Skeletal muscle tissue (tissue), 3 donors: ENCODE measurements at regions not wholly inside any gene's neighbourhood (a gene's known extent, or its start where the extent isn't known, plus 50 kb on each side); places are given as distances from the start of the nearest gene placed in this dataset.

Source experiments
- H3K27ac ChIP-seq: one replicate; pipeline ENCODE4 v1.7.0; 2013; ENCODE audit warnings: mild to moderate bottlenecking, low read depth, low read length, inconsistent platforms
- H3K27me3 ChIP-seq, 3 donors: one replicate each; pipeline ENCODE4 v1.7.0; 2013; ENCODE audit warnings: low read length in 3 of 3; ENCODE audit not compliant: control insufficient read depth in 3 of 3, insufficient read depth in 3 of 3
- H3K36me3 ChIP-seq, 3 donors: one replicate each; pipeline ENCODE4 v1.7.0; 2013; ENCODE audit warnings: low read length in 3 of 3; ENCODE audit not compliant: control insufficient read depth in 3 of 3, insufficient read depth in 3 of 3
- H3K4me1 ChIP-seq, 3 donors: one replicate each; pipeline ENCODE4 v1.7.0; 2013; ENCODE audit warnings: low read length in 3 of 3, mild to moderate bottlenecking in 3 of 3; ENCODE audit not compliant: control insufficient read depth in 3 of 3, insufficient read depth in 3 of 3
- H3K4me3 ChIP-seq, 3 donors: one replicate each; pipeline ENCODE4 v1.7.0; 2013; ENCODE audit warnings: low read length in 3 of 3
- H3K9ac ChIP-seq, 3 donors: one replicate each; pipeline ENCODE4 v1.7.0; 2013; ENCODE audit warnings: low read length in 3 of 3, mild to moderate bottlenecking in 3 of 3, moderate library complexity in 2 of 3, low read depth in 1 of 3
- H3K9me3 ChIP-seq, 3 donors: one replicate each; pipeline ENCODE4 v1.7.0; 2013; ENCODE audit warnings: low read length in 3 of 3; ENCODE audit not compliant: control insufficient read depth in 3 of 3
- donor health status: Osteomylitis.

DNA sequence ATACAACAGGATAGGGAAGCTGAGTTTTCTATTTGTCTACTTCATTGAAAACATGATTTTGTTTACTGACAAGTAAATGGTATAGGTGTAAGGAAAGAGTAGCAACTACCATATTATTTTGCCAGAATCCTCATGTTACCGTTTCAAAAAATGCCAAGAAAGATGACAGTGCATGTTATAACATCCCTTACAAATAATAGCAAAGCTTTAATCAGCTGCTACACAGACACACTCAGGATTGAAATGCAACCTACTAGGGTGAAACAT is 331.5 kb downstream of the CHRM3 start:
- Histone ChIP-seq H3K9ac (no peak overlapping the region), H3K27me3 (no peaks in the 10 kb centered on the region), H3K9me3 (no peaks in the 10 kb centered on the region), H3K4me1 (no peaks in the 10 kb centered on the region), H3K4me3 (no peak overlapping the region), H3K36me3 (no peaks in the 10 kb centered on the region), H3K27ac (no peak overlapping the region)

DNA sequence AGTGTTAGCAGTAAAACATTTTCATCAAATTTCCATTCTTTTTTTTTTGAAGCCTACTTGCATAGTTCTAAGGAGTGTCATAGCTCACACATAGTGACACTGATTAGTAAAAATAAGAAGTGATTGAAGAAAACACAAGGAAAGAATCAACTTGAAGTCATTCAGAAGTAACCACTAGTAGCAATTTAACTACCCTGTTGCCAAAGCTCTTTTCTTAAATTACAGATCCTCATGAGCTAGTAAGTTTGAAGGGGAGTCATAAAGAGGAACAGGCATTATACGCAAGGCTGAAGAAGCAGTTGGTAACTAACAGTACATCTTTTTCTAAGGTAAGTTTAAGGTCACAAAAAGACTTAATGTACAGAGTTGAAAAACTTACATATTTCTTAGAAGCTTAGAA is 332.2 kb downstream of the CHRM3 start:
- Histone ChIP-seq H3K27ac (no peak overlapping the region), H3K9ac (no peak overlapping the region), H3K4me1 (no peaks in the 10 kb centered on the region), H3K36me3 (no peaks in the 10 kb centered on the region), H3K9me3 (no peaks in the 10 kb centered on the region), H3K4me3 (no peak overlapping the region), H3K27me3 (no peaks in the 10 kb centered on the region)

DNA sequence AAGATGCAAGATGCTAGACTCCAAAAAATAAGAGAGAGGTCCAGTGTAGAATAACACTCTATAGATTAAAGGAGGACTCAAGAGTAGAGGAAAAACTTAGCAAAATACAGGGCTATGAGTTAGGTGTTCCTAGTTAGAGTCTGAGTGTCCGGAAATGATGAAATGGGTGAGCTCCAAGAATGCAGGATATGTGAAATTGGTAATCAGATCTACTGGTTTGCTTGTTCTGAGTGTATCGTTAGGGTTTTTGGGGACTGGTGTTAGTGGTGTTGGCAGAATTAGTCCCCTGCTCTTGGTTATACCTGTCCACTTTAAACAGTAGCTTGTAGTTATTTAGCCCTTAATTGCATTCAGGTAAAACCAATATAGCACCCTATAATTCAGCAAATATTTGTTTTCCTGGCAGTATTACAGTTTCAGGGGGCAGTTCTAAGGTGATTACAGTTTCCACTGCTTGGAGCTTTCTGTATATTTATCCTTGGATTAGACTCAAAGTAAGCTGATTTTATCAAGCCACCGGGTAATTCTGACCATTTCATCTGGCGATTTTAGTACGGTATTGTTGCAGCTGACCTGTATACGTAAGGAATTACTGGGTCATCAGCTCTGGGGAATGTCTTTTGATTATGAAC is 332.7 kb downstream of the CHRM3 start:
- H3K27ac ChIP-seq, result no peak overlapping the region
- H3K9me3 ChIP-seq, result no peaks in the 10 kb centered on the region
- no peaks in the 10 kb centered on the region for H3K27me3 ChIP-seq
- no peaks in the 10 kb centered on the region for H3K4me1 ChIP-seq
- H3K36me3 ChIP-seq, result no peaks in the 10 kb centered on the region
- no peak overlapping the region for H3K9ac ChIP-seq
- no peak overlapping the region for H3K4me3 ChIP-seq

DNA sequence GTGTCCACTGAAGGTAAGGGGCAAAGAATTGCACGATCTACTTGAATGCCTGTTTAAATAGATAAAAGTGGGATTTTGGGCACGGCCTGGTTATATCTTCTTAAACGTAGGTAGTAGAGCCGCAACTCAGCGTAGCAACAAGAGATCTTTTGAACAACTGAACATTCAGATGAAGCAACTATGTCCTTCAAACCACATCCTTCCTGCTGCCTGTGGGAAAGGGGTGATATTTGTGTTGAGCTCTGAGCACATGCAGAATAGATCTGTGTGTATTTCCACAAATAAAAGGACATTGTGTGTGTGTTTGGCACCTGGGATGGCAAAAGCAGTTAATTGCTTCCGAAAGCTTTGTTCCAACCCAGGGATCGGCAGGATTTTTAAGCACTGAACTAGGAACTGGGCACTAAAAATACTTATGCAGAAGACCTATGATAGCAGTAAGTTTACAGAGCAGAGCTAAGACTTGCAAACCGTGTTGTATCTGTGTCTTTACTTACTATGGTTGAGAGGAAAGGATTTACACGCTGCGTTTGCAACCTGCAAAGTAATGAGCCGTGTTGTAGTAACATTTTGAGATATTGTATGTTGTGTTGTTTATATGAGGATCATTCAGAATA is 333.4 kb downstream of the CHRM3 start:
- Histone ChIP-seq H3K36me3 (no peaks in the 10 kb centered on the region), H3K9ac (no peak overlapping the region), H3K27ac (no peak overlapping the region), H3K4me3 (no peak overlapping the region), H3K9me3 (no peaks in the 10 kb centered on the region), H3K27me3 (no peaks in the 10 kb centered on the region), H3K4me1 (no peaks in the 10 kb centered on the region)

DNA sequence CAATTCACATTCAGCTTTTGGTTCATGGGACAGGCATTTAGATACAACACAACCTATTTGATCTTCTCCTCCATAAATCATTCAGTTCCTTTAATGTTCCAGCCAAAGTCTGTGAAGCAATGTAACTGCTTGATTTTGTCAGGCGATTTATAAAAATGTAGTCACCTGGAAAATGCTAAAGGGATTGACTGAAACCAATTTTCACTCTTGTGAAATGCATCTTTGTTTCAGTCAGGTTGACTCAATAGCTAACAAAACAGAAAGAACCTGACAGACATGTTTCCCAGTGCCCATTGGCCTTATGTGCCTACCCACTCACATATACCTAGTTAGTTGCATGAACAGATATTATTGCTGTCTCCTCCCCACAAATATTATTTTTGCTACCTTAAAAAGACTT is 335.7 kb downstream of the CHRM3 start:
- Histone ChIP-seq H3K27me3 (no peaks in the 10 kb centered on the region), H3K4me1 (no peaks in the 10 kb centered on the region), H3K36me3 (no peaks in the 10 kb centered on the region), H3K27ac (no peak overlapping the region), H3K4me3 (no peak overlapping the region), H3K9me3 (no peaks in the 10 kb centered on the region), H3K9ac (no peak overlapping the region)

DNA sequence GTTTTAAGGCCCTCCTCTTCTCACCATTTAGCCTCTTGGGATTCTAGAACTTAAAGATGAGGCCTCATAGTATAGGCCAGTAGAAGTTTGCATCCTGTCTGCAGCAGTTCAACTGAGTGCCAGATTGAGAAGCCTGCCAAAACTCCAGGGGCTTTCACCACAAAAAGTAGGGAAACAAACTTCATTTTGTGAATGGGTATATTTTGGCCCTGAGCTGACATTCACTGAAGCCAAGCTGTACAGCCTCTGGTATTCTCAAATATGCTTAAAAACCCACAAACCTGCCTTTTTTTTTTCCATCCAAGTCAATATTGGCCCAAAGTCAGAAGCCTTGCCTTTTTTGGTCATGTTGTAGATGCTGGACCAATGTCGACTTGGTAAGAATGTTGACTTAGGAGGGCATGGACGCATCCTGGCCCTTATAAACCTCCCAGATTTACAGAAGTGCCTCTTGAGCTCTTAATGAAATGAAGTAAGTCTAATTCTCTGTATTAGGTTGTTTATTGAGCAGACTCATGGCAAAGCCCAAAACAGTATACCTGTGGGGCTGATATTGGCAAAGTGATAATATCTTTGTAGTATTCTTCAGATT is 337.5 kb downstream of the CHRM3 start:
- no peaks in the 10 kb centered on the region for H3K27me3 ChIP-seq
- no peak overlapping the region for H3K27ac ChIP-seq
- no peaks in the 10 kb centered on the region for H3K9me3 ChIP-seq
- no peak overlapping the region for H3K4me3 ChIP-seq
- no peaks in the 10 kb centered on the region for H3K36me3 ChIP-seq
- H3K4me1 ChIP-seq, result no peaks in the 10 kb centered on the region
- no peak overlapping the region for H3K9ac ChIP-seq

DNA sequence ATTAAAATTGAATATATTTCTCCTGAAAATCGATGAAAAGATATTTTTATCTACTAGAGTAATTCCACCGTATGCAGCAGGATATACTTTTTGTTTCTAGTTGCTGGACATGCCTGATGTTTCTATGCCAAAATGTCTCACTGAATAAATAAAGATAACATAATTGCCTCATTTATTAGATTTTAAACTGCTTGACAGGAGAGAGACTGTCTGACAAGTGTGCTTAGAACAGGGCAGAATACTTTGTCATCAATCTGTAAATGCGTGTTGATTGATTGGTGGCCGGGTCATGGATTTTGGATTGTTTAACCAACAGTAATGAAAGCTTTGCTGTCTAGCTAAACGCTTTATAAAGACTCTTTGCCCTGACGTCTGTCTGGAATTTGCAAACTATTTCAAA is 339.0 kb downstream of the CHRM3 start:
- Histone ChIP-seq H3K9ac (no peak overlapping the region), H3K9me3 (no peaks in the 10 kb centered on the region), H3K4me3 (no peak overlapping the region), H3K4me1 (no peaks in the 10 kb centered on the region), H3K36me3 (no peaks in the 10 kb centered on the region), H3K27me3 (no peaks in the 10 kb centered on the region), H3K27ac (no peak overlapping the region)

DNA sequence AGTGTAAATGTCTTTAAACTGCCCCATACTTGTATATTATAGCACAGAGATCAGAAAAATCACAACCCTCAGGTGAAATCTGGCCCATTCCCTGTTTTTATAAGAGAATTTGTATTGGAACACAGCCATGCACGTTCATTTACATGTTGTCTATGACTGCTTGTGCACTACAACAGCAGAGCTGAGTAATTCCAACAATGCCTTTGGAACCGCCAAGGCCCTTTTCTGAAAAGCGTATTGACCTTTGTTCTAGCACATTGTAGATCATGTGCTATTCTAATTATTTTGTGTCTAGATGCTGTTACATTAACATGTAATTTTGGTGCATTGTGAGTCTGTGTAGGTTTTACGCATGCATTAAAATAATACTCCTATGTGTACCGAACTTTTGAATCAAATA is 339.6 kb downstream of the CHRM3 start:
- no peaks in the 10 kb centered on the region for H3K36me3 ChIP-seq
- H3K9ac ChIP-seq, result no peak overlapping the region
- no peaks in the 10 kb centered on the region for H3K4me1 ChIP-seq
- H3K27me3 ChIP-seq, result no peaks in the 10 kb centered on the region
- no peaks in the 10 kb centered on the region for H3K9me3 ChIP-seq
- H3K4me3 ChIP-seq, result no peak overlapping the region
- H3K27ac ChIP-seq, result no peak overlapping the region

DNA sequence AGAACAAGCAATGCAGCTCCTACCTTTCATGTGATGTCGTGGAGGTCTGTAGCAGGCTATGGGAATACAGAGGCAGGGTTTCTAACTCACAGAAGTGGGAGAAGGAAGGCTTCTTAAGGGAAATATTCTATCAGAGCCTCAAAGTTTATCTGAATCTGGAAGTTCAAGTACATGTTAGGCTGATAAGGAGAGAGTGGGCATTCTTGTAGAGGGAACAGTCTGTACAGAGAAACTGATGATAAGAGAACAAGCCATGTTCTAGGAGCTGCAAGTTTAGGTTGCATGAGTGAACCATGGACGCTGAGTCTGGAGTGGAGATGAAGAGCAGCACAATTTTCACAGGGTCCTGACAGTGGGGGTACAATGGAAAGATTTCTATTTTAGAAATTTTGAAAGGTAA is 344.0 kb downstream of the CHRM3 start:
- Histone ChIP-seq H3K4me3 (no peak overlapping the region), H3K9ac (no peak overlapping the region), H3K9me3 (no peaks in the 10 kb centered on the region), H3K27ac (no peak overlapping the region), H3K27me3 (no peaks in the 10 kb centered on the region), H3K4me1 (no peaks in the 10 kb centered on the region), H3K36me3 (no peaks in the 10 kb centered on the region)

DNA sequence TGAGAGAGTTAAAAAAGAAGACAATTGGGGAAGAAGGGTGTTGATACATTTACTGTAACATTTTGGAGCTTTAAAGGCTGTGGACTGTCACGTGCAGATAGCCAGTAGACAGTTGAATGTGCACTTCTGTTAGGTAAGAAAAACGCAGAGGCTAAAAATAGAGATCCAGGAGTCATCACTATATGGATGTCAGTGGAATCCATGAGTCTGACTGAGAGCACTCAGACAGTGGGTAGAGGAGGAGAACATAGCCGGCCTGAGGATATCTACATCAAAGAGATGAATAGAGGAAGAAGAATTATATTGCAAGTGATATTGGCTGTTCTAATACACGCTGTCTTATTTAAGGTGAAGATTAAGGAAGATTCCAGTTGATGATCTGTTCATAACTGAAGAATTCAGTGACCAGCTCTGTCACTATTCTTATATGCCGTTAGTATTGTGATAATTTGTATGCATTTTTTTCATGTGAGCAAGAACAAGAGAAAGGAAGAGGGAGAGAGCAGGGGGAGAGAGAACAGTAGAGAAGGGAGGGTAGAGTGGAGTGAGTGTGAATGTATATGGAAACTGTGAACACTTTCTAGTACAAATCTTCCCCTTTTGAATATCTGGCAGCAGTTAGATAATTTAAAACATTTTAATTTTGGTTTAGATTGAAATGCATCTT is 344.8 kb downstream of the CHRM3 start:
- Histone ChIP-seq H3K36me3 (no peaks in the 10 kb centered on the region), H3K9me3 (no peaks in the 10 kb centered on the region), H3K27ac (no peak overlapping the region), H3K4me1 (no peaks in the 10 kb centered on the region), H3K9ac (no peak overlapping the region), H3K4me3 (no peak overlapping the region), H3K27me3 (no peaks in the 10 kb centered on the region)
